ENCODE measurements at regions not wholly inside any gene's neighbourhood (a gene's known extent, or its start where the extent isn't known, plus 50 kb on each side); places are given as distances from the start of the nearest gene placed in this dataset.

GRCh38 chr6:137353346-137353745 lies 134.2 kb upstream of the IFNGR1 start:
- TF ChIP-seq, protein P1, sequence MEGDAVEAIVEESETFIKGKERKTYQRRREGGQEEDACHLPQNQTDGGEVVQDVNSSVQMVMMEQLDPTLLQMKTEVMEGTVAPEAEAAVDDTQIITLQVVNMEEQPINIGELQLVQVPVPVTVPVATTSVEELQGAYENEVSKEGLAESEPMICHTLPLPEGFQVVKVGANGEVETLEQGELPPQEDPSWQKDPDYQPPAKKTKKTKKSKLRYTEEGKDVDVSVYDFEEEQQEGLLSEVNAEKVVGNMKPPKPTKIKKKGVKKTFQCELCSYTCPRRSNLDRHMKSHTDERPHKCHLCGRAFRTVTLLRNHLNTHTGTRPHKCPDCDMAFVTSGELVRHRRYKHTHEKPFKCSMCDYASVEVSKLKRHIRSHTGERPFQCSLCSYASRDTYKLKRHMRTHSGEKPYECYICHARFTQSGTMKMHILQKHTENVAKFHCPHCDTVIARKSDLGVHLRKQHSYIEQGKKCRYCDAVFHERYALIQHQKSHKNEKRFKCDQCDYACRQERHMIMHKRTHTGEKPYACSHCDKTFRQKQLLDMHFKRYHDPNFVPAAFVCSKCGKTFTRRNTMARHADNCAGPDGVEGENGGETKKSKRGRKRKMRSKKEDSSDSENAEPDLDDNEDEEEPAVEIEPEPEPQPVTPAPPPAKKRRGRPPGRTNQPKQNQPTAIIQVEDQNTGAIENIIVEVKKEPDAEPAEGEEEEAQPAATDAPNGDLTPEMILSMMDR (IDR thresholded peaks at IDR 0.05), result no peak
- TF ChIP-seq POLR2A (IDR thresholded peaks at IDR 0.05), result no peak

Data from testis (tissue), 2 donors.